HAP-1 (cell line): ENCODE measurements at regions not wholly inside any gene's neighbourhood (a gene's known extent, or its start where the extent isn't known, plus 50 kb on each side); places are given as distances from the start of the nearest gene placed in this dataset.
"Not testable (repeated sequence)": the region's sequence is repeated elsewhere in the genome, so short reads cannot be mapped to it uniquely, and the experiment has no call there.

Experiments used
- DNase-seq, 2 experiments: peaks; one replicate each; pipeline ENCODE4 v3.0.0-alpha.2; 2016 to 2020; ENCODE audit warnings: low spot score in 2 of 2
- H3K27me3 ChIP-seq: fragments of 250-450 bp; sonication (Bioruptor Pico); 2 replicates; pipeline ENCODE4 v1.5.1; 2020; ENCODE audit warnings: low read depth, mild to moderate bottlenecking, moderate library complexity
- H3K36me3 ChIP-seq: fragments of 250-450 bp; sonication (Bioruptor Pico); replicated peaks from 2 replicates; pipeline ENCODE4 v1.5.1; 2020; ENCODE audit warnings: mild to moderate bottlenecking
- H3K4me1 ChIP-seq: fragments of 250-450 bp; sonication (Bioruptor Pico); 2 replicates; pipeline ENCODE4 v1.5.1; 2020; ENCODE audit warnings: mild to moderate bottlenecking
- H3K4me3 ChIP-seq: fragments of 250-450 bp; sonication (Bioruptor Pico); 2 replicates; pipeline ENCODE4 v1.5.1; 2020; ENCODE audit warnings: mild to moderate bottlenecking, moderate library complexity
- H3K9me3 ChIP-seq: fragments of 250-450 bp; sonication (Bioruptor Pico); 2 replicates; pipeline ENCODE4 v1.5.1; 2020; ENCODE audit warnings: mild to moderate bottlenecking, moderate library complexity
- in situ Hi-C: fragments of 300-500 bp; cut with MboI; formaldehyde crosslinking; loops from 3 replicates; pipeline ENCODE4 v1.14.3; 2020; ENCODE audit warnings: low sequenced_read_pairs, inconsistent platforms, mixed read lengths

DNA sequence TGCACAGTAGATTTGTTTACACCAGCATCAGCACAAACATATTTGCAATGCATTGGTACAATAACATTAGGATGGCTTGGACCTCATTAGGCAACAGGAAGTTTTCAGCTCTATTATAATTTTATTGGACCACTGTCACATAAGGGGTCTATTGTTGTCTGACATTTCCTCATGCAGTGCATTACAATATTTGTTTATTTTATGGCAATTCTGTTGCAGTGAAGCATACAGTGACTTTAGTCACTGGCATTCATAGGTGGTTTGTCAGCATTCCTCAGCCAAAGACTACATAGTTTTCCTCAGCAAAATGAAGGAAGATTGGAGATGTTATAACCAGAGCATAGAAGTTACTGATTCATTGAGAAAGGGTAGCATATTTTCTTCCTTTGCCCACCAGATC, 1732.9 kb downstream of the PCDH9 start:
- Histone ChIP-seq H3K4me3 (no peak overlapping the region), H3K27me3 (no peaks in the 10 kb centered on the region), H3K4me1 (no peaks in the 10 kb centered on the region), H3K9me3 (no peaks in the 10 kb centered on the region), H3K36me3 (no peaks in the 10 kb centered on the region)
- no peak for DNase-seq
- in situ Hi-C loops, result no loop called here

DNA sequence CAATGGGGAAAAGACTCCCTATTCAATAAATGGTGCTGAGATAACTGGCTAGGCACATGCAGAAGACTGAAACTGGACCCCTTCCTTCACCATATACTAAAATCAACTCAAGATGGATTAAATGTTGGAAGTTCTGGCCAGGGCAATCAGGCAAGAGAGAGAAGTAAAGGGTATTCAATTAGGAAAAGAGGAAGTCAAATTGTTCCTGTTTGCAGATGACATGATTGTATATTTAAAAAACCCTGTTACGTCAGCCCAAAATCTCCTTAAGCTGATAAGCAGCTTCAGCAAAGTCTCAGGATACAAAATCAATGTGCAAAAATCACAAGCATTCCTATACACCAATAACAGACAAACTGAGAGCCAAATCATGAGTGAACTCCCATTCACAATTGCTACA, 1739.4 kb downstream of the PCDH9 start:
- H3K27me3 ChIP-seq, H3K36me3 ChIP-seq, H3K4me3 ChIP-seq, H3K9me3 ChIP-seq, DNase-seq, H3K4me1 ChIP-seq, in situ Hi-C loops: not testable (repeated sequence)

DNA sequence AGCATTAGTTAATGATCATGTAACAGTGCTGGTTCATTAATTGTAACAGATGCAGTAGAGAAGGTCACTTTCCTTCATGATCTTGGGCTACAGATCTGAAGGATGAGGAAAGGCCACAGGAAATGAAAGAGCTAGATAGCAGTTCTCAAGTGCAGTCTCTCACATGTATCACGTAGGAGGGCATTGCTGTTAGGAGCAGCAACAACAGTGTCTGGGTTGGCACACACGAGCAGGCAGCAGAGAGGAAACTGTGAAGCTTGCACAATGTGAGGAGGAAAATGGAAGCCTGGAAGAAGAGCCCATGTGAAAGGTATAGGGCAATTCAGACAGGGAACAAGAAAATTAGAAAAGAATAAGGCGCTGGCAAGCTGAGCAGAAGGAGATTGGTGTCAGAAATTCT, 1741.5 kb downstream of the PCDH9 start:
- Histone ChIP-seq H3K36me3 (no peaks in the 10 kb centered on the region), H3K4me3 (no peak overlapping the region), H3K27me3 (no peaks in the 10 kb centered on the region), H3K4me1 (no peaks in the 10 kb centered on the region), H3K9me3 (no peaks in the 10 kb centered on the region)
- DNase-seq, result no peak
- in situ Hi-C loops, result no loop called here

DNA sequence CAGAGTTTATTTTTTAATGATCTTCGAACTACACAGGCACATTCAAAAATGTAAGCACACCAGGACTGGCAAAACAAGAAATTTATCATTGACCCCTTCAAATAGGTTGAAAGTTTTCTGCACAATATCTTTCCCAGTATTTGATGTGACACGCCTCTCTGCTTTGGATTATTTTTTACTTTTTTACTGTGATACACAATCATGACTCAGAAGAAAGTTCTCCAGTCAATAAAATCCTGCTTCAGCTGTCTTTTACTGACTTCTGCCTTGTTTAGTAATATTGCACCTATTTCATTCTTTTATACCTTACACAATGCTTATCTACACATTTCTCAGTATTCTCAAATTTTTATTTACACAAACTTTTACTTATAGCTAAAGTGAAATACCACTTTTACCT, 1750.4 kb downstream of the PCDH9 start:
- no peak overlapping the region for H3K4me3 ChIP-seq
- in situ Hi-C loops, result no loop called here
- H3K27me3 ChIP-seq, result no peaks in the 10 kb centered on the region
- H3K36me3 ChIP-seq, result no peaks in the 10 kb centered on the region
- H3K9me3 ChIP-seq, result no peaks in the 10 kb centered on the region
- no peak for DNase-seq
- H3K4me1 ChIP-seq, result no peaks in the 10 kb centered on the region

DNA sequence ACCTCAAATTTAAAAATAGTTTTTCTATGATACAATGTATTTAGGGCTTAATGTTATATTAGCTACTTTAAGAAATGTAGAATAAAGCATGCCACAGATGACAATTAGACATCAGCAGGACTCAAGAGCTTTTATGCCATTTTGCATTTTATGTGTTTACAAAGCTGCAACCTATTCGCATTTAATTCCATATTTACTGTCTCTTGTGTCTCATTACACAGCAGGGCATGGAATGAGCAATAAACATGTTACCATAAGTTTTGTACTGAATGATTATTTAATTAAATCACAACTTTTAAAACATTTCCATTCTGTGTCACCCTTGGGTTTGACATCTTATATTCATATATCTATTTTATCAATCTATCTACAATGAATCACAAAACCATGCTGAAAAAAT, 1756.9 kb downstream of the PCDH9 start:
- DNase-seq, result no peak
- in situ Hi-C loops, result no loop called here
- Histone ChIP-seq H3K4me1 (no peaks in the 10 kb centered on the region), H3K9me3 (no peaks in the 10 kb centered on the region), H3K27me3 (no peaks in the 10 kb centered on the region), H3K4me3 (no peak overlapping the region), H3K36me3 (no peaks in the 10 kb centered on the region)

DNA sequence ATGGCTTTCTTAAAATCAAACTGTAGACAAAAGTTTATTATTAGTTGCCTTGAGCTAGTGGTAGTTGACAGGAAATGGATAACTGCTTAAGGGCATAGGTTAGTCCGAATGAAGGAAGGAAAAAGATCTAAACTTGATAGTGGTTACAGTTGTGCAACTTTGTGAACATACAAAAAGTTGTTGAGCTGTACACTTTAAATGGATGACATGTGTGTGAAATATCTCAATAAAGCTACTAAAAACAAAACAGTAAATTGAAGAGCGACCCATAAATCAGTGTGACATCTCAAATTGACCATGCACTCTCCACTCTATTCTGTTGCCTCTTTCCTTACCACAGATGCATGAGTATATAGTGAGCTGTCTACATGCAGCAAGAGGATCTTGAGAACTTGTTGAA, 1757.8 kb downstream of the PCDH9 start:
- in situ Hi-C loops, result no loop called here
- no peaks in the 10 kb centered on the region for H3K4me1 ChIP-seq
- no peak overlapping the region for H3K4me3 ChIP-seq
- no peak for DNase-seq
- no peaks in the 10 kb centered on the region for H3K27me3 ChIP-seq
- H3K36me3 ChIP-seq, result no peaks in the 10 kb centered on the region
- no peaks in the 10 kb centered on the region for H3K9me3 ChIP-seq

DNA sequence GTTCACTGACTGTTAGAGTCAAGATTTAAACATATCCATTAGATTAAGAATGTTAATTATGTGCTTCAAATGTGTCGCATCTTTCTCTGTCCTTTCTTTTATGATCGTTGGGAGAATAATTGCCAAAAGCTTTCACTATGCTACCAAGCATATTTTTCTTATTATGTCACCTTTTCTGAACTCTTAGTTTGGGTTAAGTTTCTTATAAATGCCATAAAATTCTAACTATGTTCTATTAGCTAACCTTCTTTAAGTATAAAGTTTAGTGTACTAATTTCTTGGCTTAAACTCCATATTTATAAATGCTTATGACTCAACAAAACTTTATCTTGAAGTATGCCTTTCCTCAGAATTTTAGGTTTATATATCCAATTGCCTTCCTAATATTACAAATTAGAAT, 1759.4 kb downstream of the PCDH9 start:
- Histone ChIP-seq H3K36me3 (no peaks in the 10 kb centered on the region), H3K4me3 (no peak overlapping the region), H3K4me1 (no peaks in the 10 kb centered on the region), H3K9me3 (no peaks in the 10 kb centered on the region), H3K27me3 (no peaks in the 10 kb centered on the region)
- in situ Hi-C loops, result no loop called here
- DNase-seq, result no peak

DNA sequence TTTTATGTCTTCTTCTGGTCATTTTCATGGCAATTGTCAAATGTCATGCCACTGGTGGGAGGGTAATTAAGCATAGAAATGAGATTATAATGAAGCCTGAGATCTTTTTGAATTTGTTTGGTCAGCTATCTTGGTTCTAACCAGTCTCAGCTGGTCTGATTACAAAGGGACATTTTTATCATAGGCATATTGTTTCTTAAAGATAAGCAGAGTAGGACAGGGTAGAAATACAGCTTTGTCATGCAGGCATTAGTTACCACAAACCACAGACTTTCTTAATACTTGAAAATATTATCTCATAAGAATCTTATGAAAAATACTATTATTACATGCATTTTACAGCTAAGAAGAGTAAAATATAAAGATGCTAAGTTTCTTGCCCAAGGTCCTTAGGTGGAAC, 1761.5 kb downstream of the PCDH9 start:
- no peaks in the 10 kb centered on the region for H3K27me3 ChIP-seq
- H3K36me3 ChIP-seq, result no peaks in the 10 kb centered on the region
- no peaks in the 10 kb centered on the region for H3K9me3 ChIP-seq
- H3K4me1 ChIP-seq, result no peaks in the 10 kb centered on the region
- no peak for DNase-seq
- no peak overlapping the region for H3K4me3 ChIP-seq
- in situ Hi-C loops, result no loop called here

DNA sequence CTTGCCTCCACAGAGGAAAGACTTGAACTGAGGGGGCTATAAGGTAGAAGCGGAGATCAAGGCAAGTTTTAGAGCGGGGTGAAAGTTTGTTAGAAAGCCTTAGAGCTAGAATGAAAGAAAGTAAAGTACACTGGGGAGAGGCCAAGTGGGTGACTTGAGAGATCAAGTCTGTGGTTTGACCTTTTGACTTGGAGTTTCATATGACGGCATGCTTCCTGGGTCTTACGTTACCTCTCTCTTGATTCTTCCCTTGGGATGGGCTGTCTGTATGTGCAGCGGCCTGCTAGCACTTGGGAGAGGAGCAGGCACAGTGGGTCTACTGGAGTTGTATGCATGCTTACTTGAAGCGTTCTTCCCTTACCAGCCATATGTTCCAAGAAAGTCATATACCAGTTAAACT, 1768.5 kb downstream of the PCDH9 start:
- Histone ChIP-seq H3K9me3 (no peaks in the 10 kb centered on the region), H3K4me1 (no peaks in the 10 kb centered on the region; the same call in 1 of the 2 replicates), H3K36me3 (no peaks in the 10 kb centered on the region), H3K27me3 (no peaks in the 10 kb centered on the region), H3K4me3 (no peak overlapping the region)
- no peak for DNase-seq
- in situ Hi-C loops, result no loop called here

DNA sequence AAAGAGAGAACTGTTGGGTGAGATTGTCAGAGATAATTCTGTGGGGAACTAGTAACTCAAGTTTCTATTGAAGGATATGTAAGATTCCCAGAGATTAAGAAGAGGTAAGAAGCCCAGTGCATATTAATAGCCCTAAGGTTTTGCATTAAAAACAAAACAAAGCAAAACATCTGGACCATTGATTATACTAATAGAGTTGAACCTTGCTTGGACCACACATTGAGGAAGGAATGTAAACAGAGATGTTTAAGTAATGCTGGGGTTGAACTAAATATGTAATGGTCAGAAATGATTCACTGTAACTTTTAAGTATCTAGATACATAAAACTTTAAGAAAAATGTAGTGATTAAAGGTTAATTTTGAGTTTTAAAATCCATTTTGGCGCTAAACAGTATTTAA, 1770.0 kb downstream of the PCDH9 start:
- Histone ChIP-seq H3K4me1 (no peaks in the 10 kb centered on the region; the same call in 1 of the 2 replicates), H3K4me3 (no peak overlapping the region), H3K36me3 (no peaks in the 10 kb centered on the region), H3K9me3 (no peaks in the 10 kb centered on the region), H3K27me3 (no peaks in the 10 kb centered on the region)
- in situ Hi-C loops, result no loop called here
- DNase-seq, result no peak

DNA sequence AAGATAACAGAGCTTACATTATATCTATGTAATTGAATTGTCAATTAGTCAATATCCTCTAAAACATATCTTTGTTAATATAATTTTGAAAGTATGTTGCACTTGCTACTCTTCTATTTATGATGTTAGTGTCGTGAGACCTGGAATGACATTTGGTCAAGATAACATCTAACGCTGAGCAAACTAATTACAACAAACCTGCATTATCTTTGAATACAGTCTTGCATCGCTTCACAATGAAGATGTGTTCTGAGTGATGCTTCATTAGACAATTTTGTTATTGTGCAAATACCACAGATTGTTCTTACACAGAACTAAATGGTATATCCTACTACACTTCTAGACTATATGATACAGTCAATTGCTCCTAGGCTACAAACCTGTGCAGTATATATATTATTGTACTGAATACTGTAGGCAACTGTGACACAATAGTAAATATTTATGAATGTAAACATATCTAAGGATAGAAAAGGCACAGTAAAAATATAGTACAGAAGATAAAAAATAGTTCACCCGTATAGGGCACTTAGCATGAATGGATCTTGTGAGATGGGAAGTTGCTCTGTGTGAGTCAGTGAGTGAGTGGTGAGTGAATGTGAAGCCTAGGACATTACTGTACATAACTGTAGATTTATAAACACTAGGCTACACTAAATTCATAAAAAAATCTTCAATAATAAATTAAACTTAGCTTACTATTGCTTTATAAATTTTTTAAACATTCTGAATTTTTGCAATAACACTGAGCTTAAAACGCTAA, 1773.8 kb downstream of the PCDH9 start:
- Histone ChIP-seq H3K36me3 (no peaks in the 10 kb centered on the region), H3K4me1 (no peaks in the 10 kb centered on the region), H3K9me3 (no peaks in the 10 kb centered on the region), H3K4me3 (no peak overlapping the region), H3K27me3 (no peaks in the 10 kb centered on the region)
- DNase-seq, result no peak
- in situ Hi-C loops, result no loop called here

DNA sequence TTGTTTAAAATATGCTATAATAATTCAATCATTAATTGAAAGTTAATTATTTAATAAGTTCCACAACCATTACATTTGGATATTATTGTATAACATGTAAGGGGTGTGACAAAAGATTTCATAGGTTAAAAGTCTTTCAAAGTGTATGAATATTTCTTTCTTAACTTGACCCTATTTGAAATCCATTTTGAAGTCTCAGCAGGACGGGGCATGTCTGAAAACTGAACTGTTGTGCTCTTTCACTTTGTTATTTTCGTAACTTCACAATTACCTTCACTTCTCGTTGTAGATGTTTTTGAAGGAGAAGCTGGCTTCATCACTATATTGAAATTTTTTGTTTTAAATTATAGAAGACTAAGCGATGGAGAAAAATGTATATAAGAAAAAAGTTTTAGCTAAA, 1775.7 kb downstream of the PCDH9 start:
- in situ Hi-C loops, result no loop called here
- no peak for DNase-seq
- H3K36me3 ChIP-seq, result no peaks in the 10 kb centered on the region
- no peaks in the 10 kb centered on the region for H3K27me3 ChIP-seq
- no peak overlapping the region for H3K4me3 ChIP-seq
- H3K9me3 ChIP-seq, result no peaks in the 10 kb centered on the region
- no peaks in the 10 kb centered on the region for H3K4me1 ChIP-seq

DNA sequence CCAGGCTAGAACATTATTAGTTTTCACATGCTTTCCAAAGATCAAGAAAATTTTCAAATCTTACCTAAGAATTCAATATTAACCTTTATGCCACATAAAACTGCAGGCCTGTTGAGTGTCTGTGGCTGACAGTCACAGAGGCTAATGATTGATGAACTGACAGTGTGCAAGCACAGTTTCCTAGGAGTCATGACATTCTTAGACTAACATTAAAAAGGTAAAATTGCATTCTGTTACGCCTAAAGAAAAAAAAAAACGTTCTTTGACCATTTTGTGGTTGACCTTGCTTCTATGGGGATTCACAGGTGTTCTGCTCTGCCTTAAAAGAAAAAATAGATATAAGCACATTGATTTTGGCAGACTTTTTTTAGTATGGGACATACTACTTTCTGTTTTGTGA, 1776.2 kb downstream of the PCDH9 start:
- Histone ChIP-seq H3K9me3 (no peaks in the 10 kb centered on the region), H3K36me3 (no peaks in the 10 kb centered on the region), H3K4me3 (no peak overlapping the region), H3K4me1 (no peaks in the 10 kb centered on the region), H3K27me3 (no peaks in the 10 kb centered on the region)
- no peak for DNase-seq
- in situ Hi-C loops, result no loop called here

DNA sequence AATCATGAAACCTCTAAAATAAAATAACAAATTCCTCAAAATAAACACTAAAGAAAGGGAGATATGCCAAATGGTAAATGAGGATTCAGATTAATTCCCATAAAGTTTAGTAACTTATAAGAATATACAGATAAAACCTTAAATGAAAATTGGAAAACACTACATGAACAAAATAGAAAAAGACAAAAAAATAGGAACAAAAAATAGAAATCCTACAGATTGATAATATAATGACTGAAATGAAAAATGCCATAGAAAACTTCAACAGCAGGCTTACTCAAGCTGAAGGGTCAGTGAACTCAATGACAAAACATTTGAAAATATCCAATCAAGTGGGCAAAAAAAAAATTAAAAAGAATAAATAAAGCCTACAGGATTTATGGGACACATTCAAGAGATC, 1784.8 kb downstream of the PCDH9 start:
- no peaks in the 10 kb centered on the region for H3K27me3 ChIP-seq
- in situ Hi-C loops, result no loop called here
- no peaks in the 10 kb centered on the region for H3K4me1 ChIP-seq
- no peaks in the 10 kb centered on the region for H3K36me3 ChIP-seq
- no peaks in the 10 kb centered on the region for H3K9me3 ChIP-seq
- DNase-seq, result no peak
- H3K4me3 ChIP-seq, result no peak overlapping the region

DNA sequence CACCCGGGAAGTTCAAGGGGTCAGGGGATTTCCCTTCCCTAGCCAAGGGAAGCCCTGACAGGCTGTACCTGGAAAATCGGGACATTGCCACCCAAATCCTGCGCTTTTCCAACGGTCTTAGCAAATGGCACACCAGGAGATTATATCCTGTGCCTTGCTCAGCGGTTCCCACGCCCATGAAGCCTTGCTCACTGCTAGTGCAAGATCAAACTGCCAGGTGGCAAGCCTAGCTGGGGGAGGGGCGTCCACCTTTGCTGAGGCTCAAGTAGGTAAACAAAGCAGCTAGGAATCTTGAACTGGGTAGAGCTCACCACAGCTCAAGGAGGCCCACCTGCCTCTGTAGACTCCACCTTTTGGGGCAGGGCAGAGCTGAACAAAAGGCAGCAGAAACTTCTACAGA, 1794.5 kb downstream of the PCDH9 start:
- no peaks in the 10 kb centered on the region for H3K4me1 ChIP-seq
- no peak for DNase-seq
- no peak overlapping the region for H3K4me3 ChIP-seq
- H3K27me3 ChIP-seq, result no peaks in the 10 kb centered on the region
- in situ Hi-C loops, result no loop called here
- no peaks in the 10 kb centered on the region for H3K36me3 ChIP-seq
- H3K9me3 ChIP-seq, result no peaks in the 10 kb centered on the region
